GM19438 (cell line): ENCODE measurements at regions not wholly inside any gene's neighbourhood (a gene's known extent, or its start where the extent isn't known, plus 50 kb on each side); places are given as distances from the start of the nearest gene placed in this dataset.
"Not testable (repeated sequence)": the region's sequence is repeated elsewhere in the genome, so short reads cannot be mapped to it uniquely, and the experiment has no call there.

Source experiments
- ATAC-seq: cut with Tn5 transposase; IDR thresholded peaks from one replicate; pipeline ENCODE4 v1.9.1; 2021; ENCODE audit warnings: low read depth; ENCODE audit not compliant: unreplicated experiment

- ATAC-seq: peak; percentile 62
Observed at GRCh38 chr5:45038366-45038987, 229.7 kb downstream of the MRPS30 start.

- no peak for ATAC-seq
Observed at GRCh38 chr5:45042283-45042682, 233.5 kb downstream of the MRPS30 start.

GRCh38 chr5:45057564-45057963, 248.8 kb downstream of the MRPS30 start:
- no peak for ATAC-seq

GRCh38 chr5:45060724-45061123, 252.0 kb downstream of the MRPS30 start:
- no peak for ATAC-seq

GRCh38 chr5:45062044-45062443, 253.3 kb downstream of the MRPS30 start:
- no peak for ATAC-seq

GRCh38 chr5:45081082-45081481, 272.3 kb downstream of the MRPS30 start:
- no peak for ATAC-seq

- no peak for ATAC-seq
Observed at GRCh38 chr5:45089870-45090269, 281.1 kb downstream of the MRPS30 start.

GRCh38 chr5:45093377-45093776, 284.6 kb downstream of the MRPS30 start:
- no peak for ATAC-seq

- ATAC-seq: no peak
Observed at GRCh38 chr5:45094876-45095440, 286.2 kb downstream of the MRPS30 start.

GRCh38 chr5:45098483-45098882, 289.7 kb downstream of the MRPS30 start:
- no peak for ATAC-seq

GRCh38 chr5:45101146-45101545, 292.4 kb downstream of the MRPS30 start:
- no peak for ATAC-seq

- no peak for ATAC-seq
Observed at GRCh38 chr5:45105491-45105994, 296.8 kb downstream of the MRPS30 start.

- no peak for ATAC-seq
Observed at GRCh38 chr5:45109062-45109461, 300.3 kb downstream of the MRPS30 start.

GRCh38 chr5:45109636-45110035, 300.9 kb downstream of the MRPS30 start:
- no peak for ATAC-seq

GRCh38 chr5:45110399-45110798, 301.7 kb downstream of the MRPS30 start:
- no peak for ATAC-seq

- no peak for ATAC-seq
Observed at GRCh38 chr5:45113726-45114125, 305.0 kb downstream of the MRPS30 start.

- no peak for ATAC-seq
Observed at GRCh38 chr5:45132972-45133371, 324.2 kb downstream of the MRPS30 start.

GRCh38 chr5:45162974-45163373, 354.2 kb downstream of the MRPS30 start:
- ATAC-seq: no peak

GRCh38 chr5:45171563-45171962, 362.8 kb downstream of the MRPS30 start:
- no peak for ATAC-seq

- not testable (repeated sequence) for ATAC-seq
Observed at GRCh38 chr5:45172634-45173033, 363.9 kb downstream of the MRPS30 start.

GRCh38 chr5:45179686-45180085, 370.9 kb downstream of the MRPS30 start:
- no peak for ATAC-seq

- no peak for ATAC-seq
Observed at GRCh38 chr5:45189042-45189441, 380.3 kb downstream of the MRPS30 start.
